NOMO-1 treated with dmso at 0.1 percent for 144 hours (cell line): ENCODE measurements at regions not wholly inside any gene's neighbourhood (a gene's known extent, or its start where the extent isn't known, plus 50 kb on each side); places are given as distances from the start of the nearest gene placed in this dataset.
"Not testable (repeated sequence)": the region's sequence is repeated elsewhere in the genome, so short reads cannot be mapped to it uniquely, and the experiment has no call there.

ENCODE experiments used
- DNase-seq: peaks from one replicate; lab custom pipeline; 2025; ENCODE audit not compliant: unreplicated experiment; lab: John Stamatoyannopoulos, UW

DNA sequence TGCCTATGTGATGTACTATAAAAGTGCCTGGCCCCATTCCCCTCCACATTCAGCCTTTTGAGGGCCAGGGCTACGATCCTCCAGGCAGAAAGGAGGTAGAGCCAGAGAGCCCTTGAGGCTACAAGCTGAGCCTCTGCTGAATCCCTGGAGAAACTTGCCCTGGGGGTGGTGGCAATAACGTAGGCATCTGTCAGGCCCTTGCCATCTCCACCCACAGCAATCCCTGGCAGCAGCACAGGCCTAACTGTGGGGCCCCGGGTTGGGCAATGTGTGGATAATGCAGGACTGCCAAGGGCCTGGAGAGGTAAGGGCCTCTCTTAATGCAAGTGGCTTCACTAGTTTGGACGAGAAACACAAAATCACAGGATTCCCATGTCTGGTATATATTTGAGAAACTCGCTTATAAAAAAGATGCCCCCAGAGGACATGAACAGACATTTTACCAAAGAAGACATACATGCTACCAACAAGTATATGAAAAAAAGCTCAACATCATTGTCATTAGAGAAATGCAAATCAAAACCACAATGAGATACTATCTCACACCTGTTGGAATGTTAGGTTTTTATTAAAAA lies 99.0 kb downstream of the QRSL1 start:
- DNase-seq = no peak

DNA sequence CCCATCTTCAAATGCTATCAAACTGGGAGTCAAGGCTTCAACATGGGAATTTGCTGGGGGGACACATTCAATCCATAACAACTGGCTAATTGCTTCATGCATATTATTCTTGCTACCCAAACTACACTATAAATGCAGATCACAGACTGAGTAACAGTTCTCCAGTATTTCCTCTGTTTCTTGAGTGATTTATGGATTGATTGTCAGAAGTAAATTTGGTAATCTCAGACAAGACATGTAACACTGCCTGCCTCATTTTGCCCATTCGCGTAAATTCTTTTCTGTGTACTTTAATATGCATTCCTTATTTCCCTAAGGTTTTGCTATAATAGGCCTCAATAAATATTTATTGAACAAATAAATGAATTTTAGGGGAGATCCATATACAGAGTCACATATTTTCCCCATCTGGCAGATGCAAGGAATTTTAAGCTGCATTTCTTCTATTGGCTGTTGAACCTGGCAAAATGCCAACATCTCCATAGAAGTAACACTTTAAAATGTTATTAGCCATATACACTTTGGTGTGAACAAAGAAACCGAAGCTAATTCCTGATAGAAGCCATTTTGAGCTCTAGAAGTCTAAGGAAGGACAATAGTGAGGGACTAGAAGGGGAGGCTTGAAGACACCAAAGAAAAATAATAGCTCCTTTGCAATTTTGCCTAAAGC lies 98.2 kb downstream of the QRSL1 start:
- no peak for DNase-seq

DNA sequence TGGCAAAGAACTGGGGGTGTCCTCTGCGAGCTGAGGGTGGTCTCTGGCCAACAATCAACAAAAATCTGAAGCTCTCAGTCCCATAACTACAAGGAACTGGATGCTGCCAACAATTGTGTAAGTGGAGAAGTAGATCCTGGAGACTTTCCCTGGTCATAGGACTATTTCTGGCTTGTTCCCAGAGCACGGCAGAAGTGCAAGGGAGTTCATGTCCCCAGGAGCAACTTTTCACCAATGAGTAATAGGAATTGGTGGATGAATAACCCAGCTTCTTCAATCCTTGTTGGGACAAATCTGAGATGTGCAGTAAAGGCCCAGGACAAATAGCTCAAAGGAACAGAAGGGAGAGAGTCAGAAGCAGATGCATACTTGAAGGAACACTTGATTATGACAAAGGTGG lies 95.5 kb downstream of the QRSL1 start:
- no peak for DNase-seq

DNA sequence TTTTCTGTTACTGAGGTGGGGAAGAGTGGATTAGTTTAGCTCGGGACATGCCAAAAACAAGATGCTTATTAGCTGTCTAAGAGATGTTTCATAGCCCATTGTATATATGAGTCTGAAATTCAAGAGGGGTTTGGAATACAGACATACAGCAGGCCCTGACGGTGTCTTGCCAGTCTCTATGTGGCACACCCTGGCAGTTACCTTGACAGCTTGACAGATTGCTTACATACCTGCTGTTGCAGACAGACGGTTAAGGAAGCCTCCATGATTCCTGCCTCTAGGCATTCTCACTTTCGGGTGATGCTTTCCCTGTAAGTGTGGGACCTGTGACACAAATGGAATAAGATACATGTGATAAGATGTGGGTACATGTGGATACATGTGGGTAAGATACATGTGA lies 95.0 kb downstream of the QRSL1 start:
- no peak for DNase-seq

DNA sequence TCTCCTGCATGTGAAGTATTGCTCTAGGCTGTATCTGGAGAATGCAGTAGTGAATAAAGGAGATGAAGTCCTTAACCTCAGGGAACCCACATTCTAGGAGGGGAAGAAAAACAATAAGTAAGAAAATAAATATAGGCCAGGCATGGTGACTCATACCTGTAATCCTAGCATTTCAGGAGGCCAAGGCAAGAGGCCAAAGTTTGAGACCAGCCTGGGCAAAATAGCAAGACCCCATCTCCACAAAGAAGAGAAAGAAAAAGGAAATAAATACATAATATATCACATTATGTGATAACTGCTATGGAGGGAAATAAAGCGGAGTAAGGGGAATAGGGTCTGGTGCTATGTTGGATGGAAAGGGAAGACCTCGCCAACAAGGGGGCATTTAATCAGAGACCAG lies 94.0 kb downstream of the QRSL1 start:
- DNase-seq = not testable (repeated sequence)

DNA sequence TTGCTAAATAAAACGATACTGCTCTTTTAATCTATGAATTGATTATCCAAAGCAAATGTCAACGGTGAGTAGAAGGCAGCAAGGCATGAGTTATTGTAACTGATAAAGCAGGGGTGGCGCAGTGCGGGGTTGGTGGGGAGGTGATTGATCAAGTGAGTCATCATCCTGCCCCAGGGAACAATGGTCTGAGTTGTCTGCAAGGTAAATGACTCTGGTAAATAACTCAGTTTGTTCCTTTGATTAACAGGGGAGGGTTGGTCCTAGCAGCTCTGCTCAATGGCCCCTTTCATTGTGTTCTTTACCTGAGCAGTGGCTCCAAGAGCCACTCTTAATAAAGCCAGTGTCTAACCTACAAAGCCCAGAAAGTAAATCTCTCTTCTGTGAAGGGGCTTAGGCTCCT lies 91.8 kb downstream of the QRSL1 start:
- not testable (repeated sequence) for DNase-seq
